ENCODE measurements at regions not wholly inside any gene's neighbourhood (a gene's known extent, or its start where the extent isn't known, plus 50 kb on each side); places are given as distances from the start of the nearest gene placed in this dataset.

DNA sequence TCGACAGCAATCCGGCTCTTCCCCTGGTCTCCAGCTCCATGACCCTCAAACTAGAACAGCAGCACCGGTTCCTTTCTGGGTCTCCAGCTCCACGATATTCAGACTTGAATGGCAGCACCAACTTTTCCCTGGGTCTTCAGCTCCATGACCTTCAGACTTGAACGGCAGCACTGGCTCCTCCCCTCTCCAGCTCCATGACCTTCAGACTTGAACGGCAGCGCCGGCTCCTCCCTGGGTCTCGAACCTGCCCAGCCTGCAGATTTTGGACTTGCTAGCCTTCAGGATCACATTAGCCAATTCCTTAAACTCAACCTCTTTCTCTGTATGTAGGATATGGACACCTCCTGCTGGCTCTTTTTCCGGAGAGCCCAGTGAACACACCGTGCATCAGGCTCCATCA is 350.9 kb downstream of the PREX1 start:
- TF ChIP-seq, protein P1, sequence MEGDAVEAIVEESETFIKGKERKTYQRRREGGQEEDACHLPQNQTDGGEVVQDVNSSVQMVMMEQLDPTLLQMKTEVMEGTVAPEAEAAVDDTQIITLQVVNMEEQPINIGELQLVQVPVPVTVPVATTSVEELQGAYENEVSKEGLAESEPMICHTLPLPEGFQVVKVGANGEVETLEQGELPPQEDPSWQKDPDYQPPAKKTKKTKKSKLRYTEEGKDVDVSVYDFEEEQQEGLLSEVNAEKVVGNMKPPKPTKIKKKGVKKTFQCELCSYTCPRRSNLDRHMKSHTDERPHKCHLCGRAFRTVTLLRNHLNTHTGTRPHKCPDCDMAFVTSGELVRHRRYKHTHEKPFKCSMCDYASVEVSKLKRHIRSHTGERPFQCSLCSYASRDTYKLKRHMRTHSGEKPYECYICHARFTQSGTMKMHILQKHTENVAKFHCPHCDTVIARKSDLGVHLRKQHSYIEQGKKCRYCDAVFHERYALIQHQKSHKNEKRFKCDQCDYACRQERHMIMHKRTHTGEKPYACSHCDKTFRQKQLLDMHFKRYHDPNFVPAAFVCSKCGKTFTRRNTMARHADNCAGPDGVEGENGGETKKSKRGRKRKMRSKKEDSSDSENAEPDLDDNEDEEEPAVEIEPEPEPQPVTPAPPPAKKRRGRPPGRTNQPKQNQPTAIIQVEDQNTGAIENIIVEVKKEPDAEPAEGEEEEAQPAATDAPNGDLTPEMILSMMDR (IDR thresholded peaks at IDR 0.05): no peak
- no peak for TF ChIP-seq POLR2AphosphoS5 (IDR thresholded peaks at IDR 0.05; ENCODE audit: insufficient read depth in 1 of 2, low read depth in 1 of 2)
- no peak for TF ChIP-seq POLR2A (IDR thresholded peaks at IDR 0.05)
